ENCODE measurements at regions not wholly inside any gene's neighbourhood (a gene's known extent, or its start where the extent isn't known, plus 50 kb on each side); places are given as distances from the start of the nearest gene placed in this dataset.

GRCh38 chr11:130601141-130601540, 152.7 kb downstream of the ADAMTS15 start:
- 25% methylated on average over 8 of the region's 8 CpGs for WGBS
- H3K9ac ChIP-seq (ENCODE audit: low read depth in 1 of 2, low read length in 2 of 2) = no peak overlapping the region

More at GRCh38 chr11:130601141-130601540, 152.7 kb downstream of the ADAMTS15 start:
- peaks cover 0 to 1% (median 0%) of the 10 kb centered on the region in 4 donors for H3K9me3 ChIP-seq (ENCODE audit: control insufficient read depth in 4 of 4, low read length in 3 of 4)
- H3K27me3 ChIP-seq (ENCODE audit: control insufficient read depth in 4 of 4, insufficient read depth in 4 of 4, low read length in 3 of 4) = peaks cover 0 to 3% (median 0%) of the 10 kb centered on the region in 4 donors
- no peak overlapping the region for H3K27ac ChIP-seq (ENCODE audit: low read depth in 1 of 2, low read length in 2 of 2)
- H3K4me1 ChIP-seq (ENCODE audit: control insufficient read depth in 4 of 4, insufficient read depth in 4 of 4, low read length in 3 of 4) = no peaks in the 10 kb centered on the region
- peak; percentile 24 for DNase-seq (ENCODE audit: low spot score)
- TF ChIP-seq MAX (IDR thresholded peaks at IDR 0.05) (no peak), HNF4G (IDR thresholded peaks at IDR 0.05) (no peak), HNF4A (conservative IDR thresholded peaks at IDR 0.05) (no peak), REST (IDR thresholded peaks at IDR 0.05) (no peak), TAF1 (conservative IDR thresholded peaks at IDR 0.05) (no peak), JUND (IDR thresholded peaks at IDR 0.05) (no peak), FOXA2 (IDR thresholded peaks at IDR 0.05) (no peak), NR2F2 (IDR thresholded peaks at IDR 0.05) (peak; percentile 9), YY1 (IDR thresholded peaks at IDR 0.05) (no peak), ZBTB33 (IDR thresholded peaks at IDR 0.05) (no peak), RXRA (IDR thresholded peaks at IDR 0.05) (peak in 1 of 2 donors; percentile 9), RAD21 (IDR thresholded peaks at IDR 0.05) (peak in 1 of 2 donors; percentile 26), FOXA1 (IDR thresholded peaks at IDR 0.05) (no peak), SP1 (IDR thresholded peaks at IDR 0.05) (no peak), EGR1 (IDR thresholded peaks at IDR 0.05; ENCODE audit: low read depth in 2 of 2) (no peak), GABPA (IDR thresholded peaks at IDR 0.05 in 1 of 2, conservative IDR thresholded peaks at IDR 0.05 in 1 of 2) (no peak)
- TF ChIP-seq, protein P1, sequence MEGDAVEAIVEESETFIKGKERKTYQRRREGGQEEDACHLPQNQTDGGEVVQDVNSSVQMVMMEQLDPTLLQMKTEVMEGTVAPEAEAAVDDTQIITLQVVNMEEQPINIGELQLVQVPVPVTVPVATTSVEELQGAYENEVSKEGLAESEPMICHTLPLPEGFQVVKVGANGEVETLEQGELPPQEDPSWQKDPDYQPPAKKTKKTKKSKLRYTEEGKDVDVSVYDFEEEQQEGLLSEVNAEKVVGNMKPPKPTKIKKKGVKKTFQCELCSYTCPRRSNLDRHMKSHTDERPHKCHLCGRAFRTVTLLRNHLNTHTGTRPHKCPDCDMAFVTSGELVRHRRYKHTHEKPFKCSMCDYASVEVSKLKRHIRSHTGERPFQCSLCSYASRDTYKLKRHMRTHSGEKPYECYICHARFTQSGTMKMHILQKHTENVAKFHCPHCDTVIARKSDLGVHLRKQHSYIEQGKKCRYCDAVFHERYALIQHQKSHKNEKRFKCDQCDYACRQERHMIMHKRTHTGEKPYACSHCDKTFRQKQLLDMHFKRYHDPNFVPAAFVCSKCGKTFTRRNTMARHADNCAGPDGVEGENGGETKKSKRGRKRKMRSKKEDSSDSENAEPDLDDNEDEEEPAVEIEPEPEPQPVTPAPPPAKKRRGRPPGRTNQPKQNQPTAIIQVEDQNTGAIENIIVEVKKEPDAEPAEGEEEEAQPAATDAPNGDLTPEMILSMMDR (IDR thresholded peaks at IDR 0.05; ENCODE audit: low read depth, low read length, missing input control) = no peak
- H3K36me3 ChIP-seq (ENCODE audit: control insufficient read depth in 4 of 4, insufficient read depth in 3 of 4, low read depth in 1 of 4, low read length in 3 of 4) = no peaks in the 10 kb centered on the region
- H3K4me3 ChIP-seq (ENCODE audit: low read depth in 1 of 3, low read length in 3 of 3) = no peak overlapping the region
